ENCODE measurements at regions not wholly inside any gene's neighbourhood (a gene's known extent, or its start where the extent isn't known, plus 50 kb on each side); places are given as distances from the start of the nearest gene placed in this dataset.

GRCh38 chr3:99114565-99115291 is 213.2 kb upstream of the DCBLD2 start:
- DNase-seq = peak; percentile 68
- Histone ChIP-seq H3K27ac (no peak overlapping the region), H3K36me3 (replicated peaks) (no peaks in the 10 kb centered on the region), H3K27me3 (replicated peaks) (no peaks in the 10 kb centered on the region), H3K4me3 (ENCODE audit: low read depth, low read length) (no peak overlapping the region)
- peak; percentile 98 for TF ChIP-seq CTCF (IDR thresholded peaks at IDR 0.05; ENCODE audit: low read depth, low read length, missing control alignments)
- in situ Hi-C loops (cut with HindIII; ENCODE audit: low pct_ligation_motif_present, low sequenced_read_pairs) = no loop called here

- Histone ChIP-seq H3K4me3 (ENCODE audit: low read depth, low read length) (no peak overlapping the region), H3K36me3 (replicated peaks) (no peaks in the 10 kb centered on the region), H3K27ac (no peak overlapping the region), H3K27me3 (replicated peaks) (no peaks in the 10 kb centered on the region)
- TF ChIP-seq CTCF (IDR thresholded peaks at IDR 0.05; ENCODE audit: low read depth, low read length, missing control alignments) = no peak
- in situ Hi-C loops (cut with HindIII; ENCODE audit: low pct_ligation_motif_present, low sequenced_read_pairs) = no loop called here
- no peak for DNase-seq
Observed at GRCh38 chr3:99111235-99111634, 209.7 kb upstream of the DCBLD2 start.

- Histone ChIP-seq H3K4me3 (ENCODE audit: low read depth, low read length) (no peak overlapping the region), H3K36me3 (replicated peaks) (no peaks in the 10 kb centered on the region), H3K27ac (no peak overlapping the region), H3K27me3 (replicated peaks) (no peaks in the 10 kb centered on the region)
- TF ChIP-seq CTCF (IDR thresholded peaks at IDR 0.05; ENCODE audit: low read depth, low read length, missing control alignments) = no peak
- DNase-seq = no peak
- in situ Hi-C loops (cut with HindIII; ENCODE audit: low pct_ligation_motif_present, low sequenced_read_pairs) = no loop called here
Observed at GRCh38 chr3:99110401-99110800, 208.9 kb upstream of the DCBLD2 start.

GRCh38 chr3:99108508-99108907 is 207.0 kb upstream of the DCBLD2 start:
- H3K27ac ChIP-seq = peak overlapping the region; percentile 60
- H3K4me3 ChIP-seq (ENCODE audit: low read depth, low read length) = no peak overlapping the region
- peak; percentile 96 for DNase-seq
- no peaks in the 10 kb centered on the region for H3K36me3 ChIP-seq (replicated peaks)
- in situ Hi-C loops (cut with HindIII; ENCODE audit: low pct_ligation_motif_present, low sequenced_read_pairs) = no loop called here
- no peaks in the 10 kb centered on the region for H3K27me3 ChIP-seq (replicated peaks)
- TF ChIP-seq CTCF (IDR thresholded peaks at IDR 0.05; ENCODE audit: low read depth, low read length, missing control alignments) = no peak

GRCh38 chr3:99094606-99095005 is 193.1 kb upstream of the DCBLD2 start:
- Histone ChIP-seq H3K27ac (no peak overlapping the region), H3K36me3 (replicated peaks) (no peaks in the 10 kb centered on the region), H3K27me3 (replicated peaks) (no peaks in the 10 kb centered on the region), H3K4me3 (ENCODE audit: low read depth, low read length) (no peak overlapping the region)
- in situ Hi-C loops (cut with HindIII; ENCODE audit: low pct_ligation_motif_present, low sequenced_read_pairs) = no loop called here
- DNase-seq = no peak
- TF ChIP-seq CTCF (IDR thresholded peaks at IDR 0.05; ENCODE audit: low read depth, low read length, missing control alignments) = no peak

GRCh38 chr3:99087277-99087676 is 185.8 kb upstream of the DCBLD2 start:
- Histone ChIP-seq H3K36me3 (replicated peaks) (no peaks in the 10 kb centered on the region), H3K27me3 (replicated peaks) (no peaks in the 10 kb centered on the region), H3K27ac (no peak overlapping the region), H3K4me3 (ENCODE audit: low read depth, low read length) (no peak overlapping the region)
- no peak for TF ChIP-seq CTCF (IDR thresholded peaks at IDR 0.05; ENCODE audit: low read depth, low read length, missing control alignments)
- no peak for DNase-seq
- in situ Hi-C loops (cut with HindIII; ENCODE audit: low pct_ligation_motif_present, low sequenced_read_pairs) = no loop called here
